HepG2 (cell line): ENCODE measurements at regions not wholly inside any gene's neighbourhood (a gene's known extent, or its start where the extent isn't known, plus 50 kb on each side); places are given as distances from the start of the nearest gene placed in this dataset.
A peak's percentile ranks its signal among the peaks of the same experiment; 100 is the strongest.

ENCODE experiments used
- CSRNP2 ChIP-seq: sonication (generic); formaldehyde crosslinking; conservative IDR thresholded peaks from 2 replicates; pipeline ENCODE4 v1.8.0; 2022; ENCODE audit warnings: low read depth, missing genetic modification reagents
- ELK4 ChIP-seq: sonication (generic); formaldehyde crosslinking; IDR thresholded peaks from 2 replicates; pipeline ENCODE4 v1.9.0; 2021; ENCODE audit warnings: missing genetic modification reagents, borderline replicate concordance
- HNRNPL ChIP-seq: fragments of 200-400 bp; formaldehyde crosslinking; IDR thresholded peaks from 2 replicates; pipeline ENCODE4 v1.6.1; 2017; ENCODE audit warnings: mild to moderate bottlenecking, low read depth, low read length
- KAT7 ChIP-seq: IDR thresholded peaks from 2 replicates; pipeline ENCODE4 v1.6.1; 2018; ENCODE audit warnings: borderline replicate concordance, missing compliant biosample characterization
- KLF13 ChIP-seq: sonication (generic); formaldehyde crosslinking; IDR thresholded peaks from 2 replicates; pipeline ENCODE4 v1.4.0; 2020; ENCODE audit warnings: mild to moderate bottlenecking, missing genetic modification reagents
- KMT2B ChIP-seq: IDR thresholded peaks from 2 replicates; pipeline ENCODE4 v1.6.1; 2016; ENCODE audit warnings: missing genetic modification reagents, missing compliant biosample characterization
- MAFG ChIP-seq: sonication (generic); formaldehyde crosslinking; IDR thresholded peaks from 2 replicates; pipeline ENCODE4 v1.5.1; 2020; ENCODE audit warnings: mild to moderate bottlenecking, missing genetic modification reagents
- MLLT10 ChIP-seq: sonication (generic); formaldehyde crosslinking; IDR thresholded peaks from 2 replicates; pipeline ENCODE4 v1.4.0; 2020; ENCODE audit warnings: missing genetic modification reagents
- ONECUT2 ChIP-seq: sonication (generic); formaldehyde crosslinking; IDR thresholded peaks from 2 replicates; pipeline ENCODE4 v1.4.0; 2020; ENCODE audit warnings: missing genetic modification reagents
- RFX1 ChIP-seq: fragments of 450-650 bp; IDR thresholded peaks from 2 replicates; pipeline ENCODE4 v1.6.1; 2017
- TEAD3 ChIP-seq: optimal IDR thresholded peaks from 2 replicates; pipeline ENCODE3; 2016; ENCODE audit warnings: borderline replicate concordance
- U2AF2 ChIP-seq: fragments of 200-400 bp; formaldehyde crosslinking; IDR thresholded peaks from 2 replicates; pipeline ENCODE4 v1.6.1; 2017; ENCODE audit warnings: low read depth, mild to moderate bottlenecking, low read length
- ZNF253 ChIP-seq: sonication (generic); formaldehyde crosslinking; IDR thresholded peaks from 2 replicates; pipeline ENCODE4 v1.8.0; 2022; ENCODE audit warnings: mild to moderate bottlenecking, missing genetic modification reagents, borderline replicate concordance
- ZNF441 ChIP-seq: sonication (generic); formaldehyde crosslinking; IDR thresholded peaks from 2 replicates; pipeline ENCODE4 v1.7.0; 2021; ENCODE audit warnings: missing genetic modification reagents, borderline replicate concordance
- ZNF639 ChIP-seq: conservative IDR thresholded peaks from 2 replicates; pipeline ENCODE4 v1.6.1; 2018; ENCODE audit warnings: missing genetic modification reagents
- ZNF703 ChIP-seq: sonication (generic); formaldehyde crosslinking; IDR thresholded peaks from 2 replicates; pipeline ENCODE4 v1.5.1; 2020; ENCODE audit warnings: missing genetic modification reagents, mild to moderate bottlenecking, moderate library complexity, borderline replicate concordance
- ZNF776 ChIP-seq: sonication (generic); formaldehyde crosslinking; IDR thresholded peaks from 2 replicates; pipeline ENCODE4 v1.4.0; 2020; ENCODE audit warnings: mild to moderate bottlenecking, missing genetic modification reagents
- ZNF784 ChIP-seq: sonication (generic); formaldehyde crosslinking; IDR thresholded peaks from 2 replicates; pipeline ENCODE4 v1.5.1; 2020; ENCODE audit warnings: missing genetic modification reagents, mild to moderate bottlenecking, borderline replicate concordance
- ZNF790 ChIP-seq: sonication (generic); formaldehyde crosslinking; IDR thresholded peaks from 2 replicates; pipeline ENCODE4 v1.8.0; 2022; ENCODE audit warnings: missing genetic modification reagents, mild to moderate bottlenecking, borderline replicate concordance
- ZSCAN12 ChIP-seq: sonication (generic); formaldehyde crosslinking; IDR thresholded peaks from 2 replicates; pipeline ENCODE4 v1.9.0; 2021; ENCODE audit warnings: mild to moderate bottlenecking, missing genetic modification reagents
- TF ChIP-seq, protein P1 (sequence below): sonication (generic); formaldehyde crosslinking; IDR thresholded peaks from 2 replicates; pipeline ENCODE4 v1.4.0; 2020; ENCODE audit warnings: mild to moderate bottlenecking, missing genetic modification reagents, borderline replicate concordance

DNA sequence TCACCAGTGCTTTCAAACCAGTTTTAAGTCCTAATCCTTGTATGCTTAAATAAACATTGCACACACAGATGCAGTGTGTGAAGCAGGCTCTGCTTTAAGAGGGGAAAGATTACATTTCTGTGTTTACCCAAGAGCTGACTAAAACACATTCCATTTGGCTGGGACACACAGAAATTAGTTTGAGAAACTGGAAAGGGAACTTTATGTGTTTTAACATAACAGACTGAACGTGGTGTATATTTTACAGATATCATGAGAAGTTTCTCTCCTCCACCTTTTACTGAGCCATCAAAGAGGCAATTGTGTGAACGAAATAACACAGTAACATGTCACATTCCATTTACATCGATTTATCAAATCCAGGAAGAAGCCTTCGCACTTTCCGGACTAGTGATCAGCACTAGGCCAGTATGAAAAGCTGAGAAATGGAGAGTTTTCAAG lies 121.8 kb downstream of the MAIP1 start (continued):
- no peak for TF ChIP-seq ZSCAN12 (CRISPR knock-in tag)
- TF ChIP-seq ZNF703 (CRISPR knock-in tag): no peak
- TF ChIP-seq, protein P1, sequence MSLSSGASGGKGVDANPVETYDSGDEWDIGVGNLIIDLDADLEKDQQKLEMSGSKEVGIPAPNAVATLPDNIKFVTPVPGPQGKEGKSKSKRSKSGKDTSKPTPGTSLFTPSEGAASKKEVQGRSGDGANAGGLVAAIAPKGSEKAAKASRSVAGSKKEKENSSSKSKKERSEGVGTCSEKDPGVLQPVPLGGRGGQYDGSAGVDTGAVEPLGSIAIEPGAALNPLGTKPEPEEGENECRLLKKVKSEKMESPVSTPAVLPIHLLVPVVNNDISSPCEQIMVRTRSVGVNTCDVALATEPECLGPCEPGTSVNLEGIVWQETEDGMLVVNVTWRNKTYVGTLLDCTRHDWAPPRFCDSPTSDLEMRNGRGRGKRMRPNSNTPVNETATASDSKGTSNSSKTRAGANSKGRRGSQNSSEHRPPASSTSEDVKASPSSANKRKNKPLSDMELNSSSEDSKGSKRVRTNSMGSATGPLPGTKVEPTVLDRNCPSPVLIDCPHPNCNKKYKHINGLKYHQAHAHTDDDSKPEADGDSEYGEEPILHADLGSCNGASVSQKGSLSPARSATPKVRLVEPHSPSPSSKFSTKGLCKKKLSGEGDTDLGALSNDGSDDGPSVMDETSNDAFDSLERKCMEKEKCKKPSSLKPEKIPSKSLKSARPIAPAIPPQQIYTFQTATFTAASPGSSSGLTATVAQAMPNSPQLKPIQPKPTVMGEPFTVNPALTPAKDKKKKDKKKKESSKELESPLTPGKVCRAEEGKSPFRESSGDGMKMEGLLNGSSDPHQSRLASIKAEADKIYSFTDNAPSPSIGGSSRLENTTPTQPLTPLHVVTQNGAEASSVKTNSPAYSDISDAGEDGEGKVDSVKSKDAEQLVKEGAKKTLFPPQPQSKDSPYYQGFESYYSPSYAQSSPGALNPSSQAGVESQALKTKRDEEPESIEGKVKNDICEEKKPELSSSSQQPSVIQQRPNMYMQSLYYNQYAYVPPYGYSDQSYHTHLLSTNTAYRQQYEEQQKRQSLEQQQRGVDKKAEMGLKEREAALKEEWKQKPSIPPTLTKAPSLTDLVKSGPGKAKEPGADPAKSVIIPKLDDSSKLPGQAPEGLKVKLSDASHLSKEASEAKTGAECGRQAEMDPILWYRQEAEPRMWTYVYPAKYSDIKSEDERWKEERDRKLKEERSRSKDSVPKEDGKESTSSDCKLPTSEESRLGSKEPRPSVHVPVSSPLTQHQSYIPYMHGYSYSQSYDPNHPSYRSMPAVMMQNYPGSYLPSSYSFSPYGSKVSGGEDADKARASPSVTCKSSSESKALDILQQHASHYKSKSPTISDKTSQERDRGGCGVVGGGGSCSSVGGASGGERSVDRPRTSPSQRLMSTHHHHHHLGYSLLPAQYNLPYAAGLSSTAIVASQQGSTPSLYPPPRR (CRISPR knock-in tag): peak; percentile 68; the same call in 1 of the 2 replicates
- no peak for TF ChIP-seq ZNF784 (CRISPR knock-in tag)
- TF ChIP-seq KLF13 (CRISPR knock-in tag): no peak
- TF ChIP-seq MLLT10: no peak
- no peak for TF ChIP-seq CSRNP2 (CRISPR knock-in tag)
- no peak for TF ChIP-seq ZNF639 (CRISPR knock-in tag)
- peak; percentile 96 for TF ChIP-seq TEAD3
- no peak for TF ChIP-seq ZNF776 (CRISPR knock-in tag)
- no peak for TF ChIP-seq U2AF2
- no peak for TF ChIP-seq RFX1
- no peak for TF ChIP-seq ELK4 (CRISPR knock-in tag)
- TF ChIP-seq MAFG (CRISPR knock-in tag): no peak
- no peak for TF ChIP-seq KMT2B (CRISPR knock-in tag)
- peak; percentile 86 for TF ChIP-seq ONECUT2 (CRISPR knock-in tag)
- TF ChIP-seq ZNF441 (CRISPR knock-in tag): no peak
- TF ChIP-seq HNRNPL: no peak
- TF ChIP-seq KAT7 (CRISPR knock-in tag): no peak
- TF ChIP-seq ZNF253 (CRISPR knock-in tag): no peak
- no peak for TF ChIP-seq ZNF790 (CRISPR knock-in tag)
